NCI-H510A (cell line): ENCODE measurements at regions not wholly inside any gene's neighbourhood (a gene's known extent, or its start where the extent isn't known, plus 50 kb on each side); places are given as distances from the start of the nearest gene placed in this dataset.

Source experiments
- DNase-seq: peaks from one replicate; lab custom pipeline; 2025; lab: John Stamatoyannopoulos, UW

DNA sequence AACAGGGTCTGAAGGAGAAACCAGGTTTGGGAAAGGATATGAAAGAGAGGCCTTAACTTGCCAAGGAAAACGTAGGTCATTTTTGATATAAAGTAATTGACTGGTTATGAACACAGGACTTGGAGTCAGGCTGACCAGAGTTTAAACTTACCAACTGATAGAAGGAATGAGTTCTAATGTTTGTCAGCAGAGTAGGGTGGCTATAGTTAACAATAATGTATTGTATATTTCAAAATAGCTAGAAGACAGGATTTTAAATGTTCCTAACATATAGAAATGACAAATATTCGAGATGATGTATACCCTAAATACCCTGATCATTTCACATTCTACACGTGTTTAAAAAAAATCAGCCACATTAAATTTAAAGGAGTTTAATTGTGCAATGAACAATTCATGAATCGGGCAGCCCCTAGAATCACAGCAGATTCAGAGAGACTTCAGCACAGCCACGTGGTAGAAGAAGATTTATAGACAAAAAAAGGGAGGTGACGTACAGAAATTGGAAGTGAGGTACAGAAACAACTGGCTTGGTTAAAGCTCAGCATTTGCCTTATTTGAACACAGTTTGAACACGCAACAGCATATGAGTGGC lies 52.5 kb upstream of the PLEKHG7 start:
- DNase-seq, result no peak

DNA sequence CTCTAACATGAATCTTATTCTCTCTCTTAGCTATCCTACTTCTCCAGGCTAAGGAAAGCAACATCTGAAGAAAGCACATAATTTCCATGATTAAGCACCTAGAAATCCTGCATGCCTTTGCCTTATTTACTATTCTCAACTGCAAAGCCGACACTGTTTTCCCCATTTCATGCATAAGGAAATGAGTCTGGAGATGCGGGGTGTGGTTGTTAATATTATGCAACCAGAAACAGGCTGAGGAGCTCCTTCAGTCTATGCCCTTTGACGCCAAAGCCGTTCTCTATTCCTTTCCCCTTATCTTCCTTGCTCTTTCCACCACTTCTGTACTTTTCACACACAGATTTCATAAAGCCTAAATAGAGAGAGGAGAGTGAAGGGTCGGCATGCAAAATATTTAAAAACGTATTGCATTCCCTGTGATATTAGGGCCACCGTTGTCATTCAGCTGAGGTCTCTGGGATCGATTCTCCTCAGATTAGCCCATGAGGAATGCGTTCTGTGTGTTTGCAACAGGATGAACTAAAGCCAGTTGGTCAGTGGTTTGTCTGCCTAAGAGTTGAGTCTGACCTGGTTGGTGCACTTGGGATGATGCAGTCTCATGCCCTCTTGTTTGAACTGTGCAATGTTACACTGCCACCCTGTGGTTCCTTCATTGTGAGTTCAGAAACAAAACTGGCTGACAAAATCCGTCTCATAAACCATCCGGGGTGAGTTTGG lies 53.1 kb upstream of the PLEKHG7 start:
- peak; percentile 19 for DNase-seq

DNA sequence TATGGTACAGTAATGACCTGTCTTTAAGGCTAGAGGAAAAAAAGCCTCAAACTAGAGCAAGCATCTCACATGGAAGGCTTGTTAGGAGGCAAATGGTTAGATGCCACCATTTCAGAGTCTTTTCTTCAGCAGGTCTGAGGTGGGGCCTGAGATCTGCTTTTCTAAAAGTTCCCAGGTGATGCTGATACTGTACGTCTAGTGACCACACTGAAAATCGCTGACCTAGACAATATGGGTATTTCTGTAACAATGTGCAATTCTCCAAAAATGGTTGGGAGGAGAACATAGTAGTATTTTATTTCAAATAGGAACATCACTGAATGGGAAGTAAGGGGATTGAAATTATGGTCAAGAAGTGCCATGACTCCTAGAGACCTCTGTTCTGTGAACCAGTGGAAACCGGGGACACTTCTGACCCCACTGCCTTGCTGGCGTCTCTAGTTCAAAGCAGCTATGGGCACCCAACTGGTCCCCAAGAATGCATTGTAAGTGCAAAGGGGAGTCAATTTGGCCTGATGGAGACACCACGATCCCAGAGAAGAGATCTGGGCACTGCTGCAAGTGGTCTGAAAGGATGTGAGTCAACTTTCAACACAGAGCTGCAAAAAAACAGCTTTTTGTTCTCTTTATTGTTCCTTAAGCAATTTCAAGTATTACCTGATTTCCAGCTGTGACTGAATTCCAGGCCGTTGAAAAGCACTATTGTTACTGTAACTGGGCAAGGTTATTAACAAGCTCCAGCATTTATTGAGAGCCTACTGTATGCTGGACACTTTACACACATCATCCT lies 54.4 kb upstream of the PLEKHG7 start:
- no peak for DNase-seq

DNA sequence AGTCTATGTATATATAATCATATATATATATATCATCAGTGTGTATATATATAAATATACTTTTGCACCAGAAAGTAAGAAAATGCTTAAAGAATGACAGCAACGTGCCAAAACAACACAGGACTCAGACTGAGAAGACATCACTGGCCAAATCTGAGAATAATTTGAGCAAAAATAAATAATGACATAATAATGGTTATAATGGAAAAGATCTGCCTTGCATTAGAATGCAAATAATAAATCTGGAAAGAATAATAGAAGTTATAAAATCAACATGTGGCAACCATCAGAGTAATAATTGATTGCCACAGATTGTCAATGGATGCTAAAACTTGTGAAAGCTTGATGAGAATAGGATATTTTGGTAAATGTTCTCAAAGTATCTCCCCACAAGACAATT lies 61.5 kb upstream of the PLEKHG7 start:
- no peak for DNase-seq

DNA sequence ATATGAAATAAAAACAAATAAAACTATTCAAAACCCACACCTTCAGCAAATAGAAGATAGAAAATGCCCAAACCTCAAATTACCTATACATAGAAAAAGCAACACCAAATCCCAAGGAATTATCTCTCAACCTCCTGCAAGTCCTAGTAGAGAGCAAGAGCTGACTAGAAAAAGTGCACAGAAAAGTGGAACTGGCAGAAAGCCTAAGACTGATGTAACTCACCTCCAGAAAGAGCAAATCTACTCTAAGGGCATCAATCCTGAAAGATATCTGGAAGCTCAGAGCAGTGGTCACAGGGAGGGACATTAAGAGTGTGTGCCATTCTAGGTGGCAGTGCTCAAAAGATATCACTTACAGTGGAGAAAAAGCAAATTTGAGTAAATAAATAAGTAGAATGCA lies 62.1 kb upstream of the PLEKHG7 start:
- no peak for DNase-seq

DNA sequence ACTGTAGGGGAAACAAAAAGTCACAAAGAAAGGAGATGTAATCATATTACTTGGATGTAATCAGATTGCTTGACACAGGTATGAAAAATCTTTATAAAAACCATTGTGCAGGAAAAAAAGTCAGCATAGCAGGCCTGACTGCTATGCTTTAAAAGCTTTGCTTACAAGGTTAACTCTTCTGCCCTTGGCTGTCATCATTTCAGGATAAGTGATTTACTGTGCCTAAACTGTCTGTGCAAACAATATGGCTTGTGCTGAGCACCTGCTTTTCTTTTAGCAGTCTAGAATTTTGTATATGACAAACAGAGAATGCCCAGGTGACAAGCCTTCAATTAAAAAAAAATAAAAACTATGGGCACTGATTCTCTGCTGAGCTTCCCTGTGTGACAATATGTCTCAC lies 63.8 kb upstream of the PLEKHG7 start:
- DNase-seq, result peak; percentile 46

DNA sequence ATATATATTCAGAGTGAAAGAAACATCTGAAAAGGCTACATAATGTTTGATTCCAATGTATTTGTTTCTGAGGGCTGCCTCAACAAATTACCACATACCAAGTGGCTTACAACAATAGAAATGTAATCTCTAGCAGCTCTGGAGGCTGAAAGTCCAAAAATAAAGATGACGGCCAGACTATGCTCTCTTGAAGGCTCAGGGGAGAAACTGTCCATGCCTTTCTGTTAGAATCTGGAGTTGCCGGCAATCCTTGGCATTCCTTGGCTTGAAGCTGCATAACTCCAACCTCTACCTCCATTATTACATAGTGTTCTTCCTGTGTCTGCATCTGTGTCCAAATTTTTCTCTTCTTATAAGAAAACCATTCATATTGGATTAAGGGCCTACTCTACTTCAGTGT lies 68.1 kb upstream of the PLEKHG7 start:
- DNase-seq, result no peak

DNA sequence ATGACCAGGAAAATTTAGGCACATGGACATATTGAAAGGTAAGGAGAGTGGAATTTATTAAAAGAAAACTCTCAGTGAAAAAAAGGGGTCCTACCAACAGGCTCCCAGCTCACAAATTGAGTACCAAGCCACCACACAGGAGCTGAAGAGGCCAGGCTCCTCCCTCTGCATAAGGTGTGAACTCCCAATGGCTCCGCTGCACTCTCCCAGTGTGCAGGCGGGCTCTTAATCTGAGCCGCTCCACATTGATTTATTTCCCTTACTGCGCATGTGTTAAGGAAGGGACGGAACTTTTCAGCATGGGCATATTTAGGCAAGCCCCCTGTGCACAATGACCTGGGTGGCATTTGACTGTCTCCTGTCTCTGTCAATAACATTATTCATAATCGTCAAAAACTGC lies 68.6 kb upstream of the PLEKHG7 start:
- no peak for DNase-seq

DNA sequence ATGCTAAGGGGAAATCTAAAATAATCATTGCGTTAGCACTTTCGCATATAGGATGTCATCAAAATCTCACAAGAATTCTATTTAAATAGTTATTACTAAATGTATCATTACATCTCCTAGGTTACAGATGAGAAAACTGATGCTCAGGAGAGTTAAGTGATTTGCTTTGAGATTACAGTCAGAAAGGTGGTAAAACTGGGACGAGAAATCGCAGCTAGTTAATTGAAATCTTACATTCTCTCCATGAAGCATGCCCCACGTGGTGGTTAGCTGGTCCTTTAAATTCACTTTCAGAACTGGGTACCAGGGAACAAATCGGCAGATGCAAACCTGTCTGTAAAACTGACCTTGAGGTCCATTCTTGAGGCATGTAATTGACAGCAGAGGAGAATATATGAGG lies 71.8 kb upstream of the PLEKHG7 start:
- no peak for DNase-seq

DNA sequence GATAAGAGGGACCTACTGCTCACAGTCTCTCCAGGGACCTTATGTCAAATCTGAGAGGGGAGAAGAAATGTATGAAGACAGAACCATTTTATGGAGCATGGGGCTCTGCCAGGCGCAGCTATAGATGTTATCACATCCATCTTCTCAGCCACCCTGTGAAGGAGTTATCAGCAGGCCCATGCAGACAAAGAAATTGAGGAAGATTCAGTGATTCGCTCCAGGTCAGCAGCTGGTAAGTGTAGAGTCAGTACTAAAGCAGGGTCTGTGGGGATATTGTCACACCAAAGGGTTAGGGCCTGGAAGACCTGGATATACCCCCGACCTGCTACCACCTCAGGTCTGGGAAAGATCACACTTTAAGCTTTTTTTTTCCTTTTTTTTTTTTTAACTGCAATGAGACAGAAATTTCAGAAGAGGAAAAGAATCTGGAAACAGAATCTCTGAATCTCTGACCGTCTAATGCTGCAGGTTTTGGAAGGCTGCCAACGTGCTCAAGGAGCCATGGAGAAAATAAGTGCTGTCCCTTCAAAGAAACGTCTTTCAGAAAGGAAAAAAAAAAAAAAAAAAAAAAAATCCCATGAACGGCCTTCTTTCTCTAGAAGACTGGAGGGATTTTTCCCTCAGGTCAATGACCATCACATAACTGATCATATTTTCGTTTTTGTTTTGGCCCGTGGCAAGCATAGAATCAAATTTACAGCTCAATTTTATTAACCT lies 73.3 kb upstream of the PLEKHG7 start:
- DNase-seq, result no peak

DNA sequence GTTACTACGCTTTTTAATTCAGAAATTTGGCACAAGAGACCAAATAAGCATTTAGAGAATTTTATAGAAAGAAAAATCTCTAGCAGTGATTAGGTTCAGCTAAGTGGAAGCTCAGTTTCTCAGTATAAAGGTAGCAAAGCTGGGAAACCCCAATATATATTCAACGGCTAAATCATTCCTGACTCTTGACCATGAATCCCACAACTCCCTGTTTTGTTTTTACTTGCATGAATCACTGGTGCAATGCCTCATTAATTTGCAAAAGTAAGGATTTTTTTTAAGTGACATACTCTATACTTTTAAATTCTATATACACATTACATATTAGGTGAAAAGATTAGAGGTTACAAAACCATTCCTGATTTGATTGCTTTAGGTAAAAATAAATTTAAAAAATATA lies 74.3 kb upstream of the PLEKHG7 start:
- no peak for DNase-seq

DNA sequence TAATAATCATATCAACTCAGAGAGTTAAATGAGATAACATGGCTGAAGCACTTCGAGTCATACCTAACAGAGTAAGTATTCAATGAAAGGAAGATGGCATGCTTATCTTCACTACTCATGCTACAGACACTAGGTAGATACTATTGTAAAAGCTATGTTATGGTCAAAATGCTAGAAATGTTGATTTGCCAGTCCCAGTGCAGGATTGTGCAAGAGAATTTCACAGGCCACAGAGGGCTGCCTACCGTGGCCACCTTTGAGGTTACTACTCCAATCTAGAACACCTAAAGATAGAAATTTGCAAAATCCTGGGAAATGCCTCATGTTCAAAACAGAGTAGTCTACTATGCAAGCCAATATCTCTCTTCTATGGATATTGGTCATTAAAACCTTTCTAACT lies 75.3 kb upstream of the PLEKHG7 start:
- DNase-seq, result no peak

DNA sequence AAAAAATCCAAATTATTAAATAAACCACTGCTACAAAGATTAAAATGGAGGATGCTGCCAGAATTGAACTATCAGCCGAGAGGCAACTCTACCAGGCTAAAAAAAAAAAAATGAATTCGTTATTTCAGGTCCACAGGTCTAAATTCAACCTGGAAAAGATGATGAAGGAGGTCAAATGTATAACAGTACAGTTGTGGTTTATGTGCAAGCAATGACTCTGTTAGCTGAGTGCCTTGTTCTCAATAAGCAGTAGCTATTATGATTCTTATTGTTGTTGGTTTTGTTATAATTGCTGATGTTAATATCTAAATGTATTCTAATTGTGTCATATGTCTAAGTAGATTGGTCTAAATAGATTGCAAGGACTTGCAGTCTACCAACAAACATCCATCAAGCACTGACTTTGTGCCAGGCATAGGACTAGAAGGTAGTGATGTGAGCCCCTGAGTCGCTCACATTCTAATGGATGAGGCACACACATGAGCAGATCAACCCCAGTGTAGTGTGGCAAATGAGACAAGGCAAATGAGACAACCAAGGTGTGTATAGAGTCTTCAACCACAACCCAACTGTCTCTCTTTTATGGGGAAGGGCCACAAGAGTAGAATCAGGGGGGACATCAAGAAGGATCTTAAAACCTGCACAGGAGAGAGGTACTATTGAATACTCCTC lies 77.0 kb upstream of the PLEKHG7 start:
- no peak for DNase-seq

DNA sequence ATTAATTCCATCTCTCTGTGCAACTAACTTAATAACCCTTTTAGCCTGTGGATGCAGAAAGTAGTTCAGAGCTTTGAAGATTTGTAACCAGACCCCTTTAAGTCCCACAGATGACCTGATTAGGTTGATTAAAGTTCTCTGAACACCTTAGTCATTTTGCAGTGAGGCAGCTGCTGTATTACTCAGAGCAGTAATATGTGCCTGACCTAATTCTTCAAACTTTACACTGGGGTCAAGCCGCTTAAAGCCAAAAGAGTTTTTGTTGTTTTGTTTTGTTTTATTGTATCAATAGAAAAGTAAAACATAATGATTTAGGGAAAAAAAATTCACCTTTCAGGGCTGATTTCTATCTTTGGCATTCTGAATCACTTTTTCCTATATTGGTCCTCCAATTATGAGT lies 78.6 kb upstream of the PLEKHG7 start:
- no peak for DNase-seq

DNA sequence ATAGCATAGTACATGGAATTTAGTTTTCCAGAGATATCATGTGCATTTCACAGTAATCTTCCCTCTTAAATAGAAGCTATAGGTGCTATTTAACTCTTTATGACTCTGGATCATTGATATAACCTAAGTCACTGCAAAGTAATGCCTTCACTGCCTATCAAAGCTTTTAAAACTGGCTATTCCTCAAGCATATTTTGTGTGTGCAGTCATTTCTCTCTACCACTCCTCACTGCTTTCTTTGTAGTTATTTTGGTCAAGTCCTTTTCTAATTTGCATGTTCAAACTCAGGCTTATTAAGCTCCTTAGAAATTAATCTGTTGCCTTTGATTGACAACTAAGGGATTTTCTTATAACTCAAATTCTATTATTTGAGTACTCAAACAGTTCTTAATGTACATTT lies 79.4 kb upstream of the PLEKHG7 start:
- DNase-seq, result no peak

DNA sequence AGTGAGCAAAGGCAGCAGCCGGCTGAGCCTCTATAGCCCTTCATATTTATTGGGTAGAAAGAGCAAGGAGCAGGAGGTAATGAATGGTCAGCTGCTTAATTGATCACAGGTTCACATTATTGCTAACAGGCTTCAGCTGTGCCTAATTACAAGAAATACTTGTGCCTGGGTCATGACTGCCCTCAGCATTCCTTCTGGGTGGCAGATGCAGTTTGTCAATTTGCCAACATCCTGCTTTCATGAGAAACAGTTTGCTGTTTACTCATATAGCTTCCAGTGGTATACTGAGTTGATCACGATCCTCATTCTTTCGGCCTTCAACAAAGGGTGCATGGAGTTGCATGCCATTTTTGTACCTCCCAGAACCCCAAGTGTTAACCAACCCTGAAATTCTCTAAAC lies 81.0 kb upstream of the PLEKHG7 start:
- no peak for DNase-seq

DNA sequence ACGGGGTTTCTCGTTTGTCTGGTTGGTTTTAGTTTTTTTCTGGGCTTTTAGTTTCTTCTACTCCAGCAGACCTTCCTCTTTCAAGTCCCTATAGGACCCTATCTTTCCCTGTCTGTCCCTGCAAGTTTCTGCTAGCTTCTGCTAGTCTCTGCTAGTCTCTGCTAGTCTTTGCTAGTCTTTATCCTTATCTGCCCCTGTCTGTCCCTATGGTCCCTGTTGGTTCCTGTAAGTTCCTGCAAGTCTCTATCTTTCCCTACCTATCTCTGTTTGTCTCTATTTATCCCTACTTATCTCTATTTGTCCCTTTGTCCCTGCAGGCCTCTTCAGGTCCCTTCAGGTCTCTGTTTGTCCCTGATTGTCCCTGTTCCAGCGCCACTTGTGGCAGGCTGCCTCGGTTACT lies 81.5 kb upstream of the PLEKHG7 start:
- DNase-seq, result no peak

DNA sequence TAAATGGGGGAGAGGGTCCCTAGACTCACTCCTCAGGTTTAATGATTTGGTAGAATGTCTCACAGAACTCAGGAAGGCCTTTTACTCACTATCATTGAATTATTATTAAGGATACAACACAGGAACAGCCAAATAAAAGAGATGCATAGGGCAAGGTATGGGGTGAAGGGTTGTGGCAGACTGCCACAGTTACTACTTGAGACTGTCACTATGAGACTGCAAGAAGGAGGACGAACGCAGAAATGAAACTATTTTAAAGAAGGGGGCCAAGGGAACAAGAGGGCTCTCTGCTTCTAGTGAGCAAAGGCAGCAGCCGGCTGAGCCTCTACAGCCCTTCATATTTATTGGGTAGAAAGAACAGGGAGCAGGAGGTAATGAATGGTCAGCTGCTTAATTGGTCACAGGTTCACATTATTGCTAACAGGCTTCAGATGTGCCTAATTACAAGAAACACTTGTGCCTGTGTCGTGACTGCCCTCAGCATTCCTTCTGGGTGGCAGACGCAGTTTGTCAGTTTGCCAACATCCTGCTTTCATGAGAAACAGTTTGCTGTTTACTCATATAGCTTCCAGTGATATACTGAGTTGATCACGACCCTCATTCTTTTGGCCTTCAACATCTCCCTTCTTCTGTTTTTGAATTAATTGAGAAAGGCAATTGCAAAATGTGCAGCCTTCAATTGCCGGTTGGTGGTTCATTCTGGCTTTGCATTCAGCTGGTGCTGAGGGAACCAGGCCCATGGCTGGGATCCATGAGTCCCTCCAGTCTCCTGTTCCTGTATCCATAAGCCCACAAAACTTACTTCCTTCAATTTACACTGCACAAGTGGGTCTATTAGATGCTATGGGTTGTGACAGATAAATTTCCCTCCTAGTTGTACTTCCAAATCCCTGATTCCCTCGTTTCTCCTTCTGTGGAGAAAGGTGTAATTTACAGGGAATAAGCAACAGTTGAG lies 82.8 kb upstream of the PLEKHG7 start:
- DNase-seq, result no peak

DNA sequence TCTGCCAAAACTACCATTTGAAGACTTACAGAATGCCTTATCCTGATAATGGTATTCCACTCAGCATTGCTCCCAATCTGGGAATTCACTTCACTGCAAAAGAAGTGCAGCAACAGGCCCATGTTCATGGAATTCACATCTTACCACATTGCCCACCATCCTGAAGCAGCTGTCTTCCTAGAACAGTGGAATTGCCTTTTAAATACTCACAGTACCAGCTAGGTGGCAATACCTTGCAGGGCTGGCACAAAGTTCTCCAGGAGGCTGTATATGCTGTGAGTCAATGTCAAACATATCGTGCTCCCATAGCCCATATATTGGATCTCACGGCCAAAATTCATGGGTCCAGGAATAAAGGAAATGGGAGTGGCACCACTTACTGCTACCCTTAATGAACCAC lies 83.8 kb upstream of the PLEKHG7 start:
- no peak for DNase-seq

DNA sequence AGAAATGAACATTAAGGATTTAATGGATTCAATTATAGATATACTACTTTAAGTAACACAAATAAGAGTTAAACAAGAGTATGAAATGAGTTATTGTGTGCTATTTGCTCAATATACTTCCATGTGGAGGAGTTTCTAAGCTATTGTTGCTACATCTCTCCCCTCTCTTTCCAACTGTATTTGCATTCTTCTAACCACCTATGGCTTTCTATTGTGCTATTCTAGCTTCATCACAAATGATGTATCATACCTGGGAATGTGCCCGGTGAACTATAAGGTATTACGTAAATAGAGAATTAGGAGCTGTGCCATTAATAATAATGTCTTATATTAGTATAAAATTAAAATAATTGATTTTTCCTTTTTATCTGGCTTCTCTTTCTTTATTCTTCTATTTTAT lies 87.1 kb upstream of the PLEKHG7 start:
- DNase-seq, result no peak

DNA sequence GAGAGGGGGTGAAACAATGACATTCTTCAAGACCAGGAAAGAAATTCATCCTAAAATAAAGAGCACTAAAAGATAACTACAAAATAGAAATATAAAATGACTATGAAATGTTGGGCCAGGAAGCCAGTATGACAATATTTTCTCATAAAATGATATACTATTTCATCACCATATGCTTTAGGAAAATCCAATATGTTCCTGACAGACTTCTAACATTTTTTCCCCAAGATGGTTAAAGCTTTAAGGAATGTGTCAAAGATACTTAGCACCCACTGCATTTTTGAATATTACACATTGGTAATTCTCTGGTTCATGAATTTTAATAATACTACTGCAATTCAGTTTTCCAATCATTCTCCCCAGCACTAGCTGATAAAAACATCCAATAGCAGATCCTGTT lies 87.7 kb upstream of the PLEKHG7 start:
- no peak for DNase-seq
